Right lobe of liver (tissue), 6 donors: ENCODE measurements at regions not wholly inside any gene's neighbourhood (a gene's known extent, or its start where the extent isn't known, plus 50 kb on each side); places are given as distances from the start of the nearest gene placed in this dataset.

Source experiments
- ATAC-seq, 4 donors: fragments of 200-7000 bp; cut with Tn5 transposase; one replicate each; pipeline ENCODE4 v1.9.1; 2020; ENCODE audit warnings: mild to moderate bottlenecking in 4 of 4, moderate library complexity in 4 of 4
- DNase-seq, 3 donors: peaks; one replicate each; pipeline ENCODE4 v3.0.0-alpha.2; 2020
- H3K27ac ChIP-seq, 3 donors: fragments of 200-600 bp; one replicate each; pipeline ENCODE4 v1.8.0; 2022
- H3K27me3 ChIP-seq, 2 donors: fragments of 200-600 bp; one replicate each; pipeline ENCODE4 v1.8.0; 2022
- H3K36me3 ChIP-seq, 4 donors: fragments of 200-600 bp; sonication (generic) in 1 of 4; one replicate each; pipeline versions ENCODE4 v1.5.1 to v1.8.0; 2017 to 2022; ENCODE audit warnings: control low read depth in 1 of 4
- H3K4me1 ChIP-seq, 4 donors: fragments of 200-600 bp; sonication (generic) in 1 of 4; one replicate each; pipeline versions ENCODE4 v1.5.1 to v1.8.0; 2017 to 2022; ENCODE audit warnings: control low read depth in 1 of 4
- H3K4me3 ChIP-seq, 3 donors: fragments of 200-600 bp; one replicate each; pipeline ENCODE4 v1.8.0; 2022
- H3K9me3 ChIP-seq, 4 donors: fragments of 200-600 bp; sonication (generic) in 1 of 4; one replicate each; pipeline versions ENCODE4 v1.5.1 to v1.8.0; 2017 to 2022; ENCODE audit warnings: control low read depth in 1 of 4
- CTCF ChIP-seq, 4 donors: fragments of 200-600 bp in 3 of 4; fragments of 450-650 bp in 1 of 4; IDR thresholded peaks; one replicate each; pipeline versions ENCODE4 v1.5.1 to v1.8.0; 2016 to 2022; ENCODE audit warnings: antibody characterized with exemption in 4 of 4, mild to moderate bottlenecking in 2 of 4
- POLR2A ChIP-seq: fragments of 450-650 bp; IDR thresholded peaks from one replicate; pipeline ENCODE4 v1.6.1; 2017; ENCODE audit warnings: antibody characterized with exemption, mild to moderate bottlenecking
- WGBS: methylation state at CpG from one replicate; pipeline ENCODE4 v1.1.6; 2018; ENCODE audit warnings: low coverage, low lambda C conversion rate; ENCODE audit not compliant: insufficient coverage; ENCODE audit errors: missing lambda C conversion rate; 5-methylcytosine and 5-hydroxymethylcytosine counted together
- intact Hi-C, 2 donors: fragments of 100-400 bp; cut with DNase I; formaldehyde crosslinking; loops; one replicate each; pipeline versions ENCODE4 v1.11.2 to v1.14.1; 2022
- donor health status: DM: no; HTN: yes; CAD: no.
- donor health status: DM: no; HTN: no; CAD: no.
- donor health status: DM: no; HTN: no; CAD: no.
- donor health status: DM: no; HTN: yes; CAD: no.
- donor health status: DM: no; HTN: yes; CAD: no.

- ATAC-seq (no peak), DNase-seq (no peak)
- Histone ChIP-seq H3K27ac (no peak overlapping the region), H3K9me3 (no peaks in the 10 kb centered on the region), H3K4me3 (no peak overlapping the region), H3K27me3 (no peaks in the 10 kb centered on the region), H3K36me3 (no peaks in the 10 kb centered on the region), H3K4me1 (no peaks in the 10 kb centered on the region)
- WGBS, result 59% methylated on average over 1 of the region's 1 CpG
- intact Hi-C loops, result no loop called here
- no peak for TF ChIP-seq CTCF (IDR thresholded peaks at IDR 0.05)
- no peak for TF ChIP-seq POLR2A
Measured at GRCh38 chr16:52086901-52087300, 460.0 kb downstream of the TOX3 start.

GRCh38 chr16:52078716-52079655, 468.0 kb downstream of the TOX3 start:
- ATAC-seq, result no peak
- Histone ChIP-seq H3K27ac (no peak overlapping the region), H3K9me3 (no peaks in the 10 kb centered on the region), H3K36me3 (no peaks in the 10 kb centered on the region), H3K4me3 (no peak overlapping the region), H3K27me3 (no peaks in the 10 kb centered on the region), H3K4me1 (no peaks in the 10 kb centered on the region)
- DNase-seq, result no peak
- 53% methylated on average over 1 of the region's 3 CpGs for WGBS
- TF ChIP-seq POLR2A (no peak), CTCF (IDR thresholded peaks at IDR 0.05) (no peak)
- intact Hi-C loops, result no loop called here

GRCh38 chr16:52077607-52078006, 469.3 kb downstream of the TOX3 start:
- no peak for ATAC-seq
- no peak for DNase-seq
- TF ChIP-seq CTCF (IDR thresholded peaks at IDR 0.05) (no peak), POLR2A (no peak)
- Histone ChIP-seq H3K27me3 (no peaks in the 10 kb centered on the region), H3K36me3 (no peaks in the 10 kb centered on the region), H3K4me1 (no peaks in the 10 kb centered on the region), H3K9me3 (no peaks in the 10 kb centered on the region), H3K4me3 (no peak overlapping the region), H3K27ac (no peak overlapping the region)
- WGBS, result 56% methylated on average over 2 of the region's 5 CpGs
- intact Hi-C loops, result no loop called here

- WGBS, result 67% methylated on average over 3 of the region's 3 CpGs
- Histone ChIP-seq H3K27me3 (no peaks in the 10 kb centered on the region), H3K4me1 (no peaks in the 10 kb centered on the region), H3K36me3 (no peaks in the 10 kb centered on the region), H3K9me3 (no peaks in the 10 kb centered on the region), H3K4me3 (no peak overlapping the region), H3K27ac (no peak overlapping the region)
- TF ChIP-seq POLR2A (no peak), CTCF (IDR thresholded peaks at IDR 0.05) (no peak)
- no peak for DNase-seq
- no peak for ATAC-seq
- intact Hi-C loops, result no loop called here
Measured at GRCh38 chr16:52076801-52077201, 470.1 kb downstream of the TOX3 start.
